MCF 10A (cell line): ENCODE measurements at regions not wholly inside any gene's neighbourhood (a gene's known extent, or its start where the extent isn't known, plus 50 kb on each side); places are given as distances from the start of the nearest gene placed in this dataset.

Experiments
- BruUV-seq: library from RNA; stranded (reverse); fragments of 400-500 nt; replicated peaks from 2 replicates; lab custom pipeline; 2021; lab: Mats Ljungman, UMichigan
- CTCF ChIA-PET: fragments of 300-600 bp; sonication (Branson Sonifier 250); formaldehyde crosslinking; extraction: SDS; loops from one replicate; lab custom pipeline; 2021; ENCODE audit warnings: antibody characterized with exemption, inconsistent platforms; lab: Yijun Ruan, JAX
- POLR2A ChIA-PET: fragments of 300-600, 350-650 bp; sonication (Branson Sonifier 250); formaldehyde crosslinking; extraction: SDS; loops from one replicate; lab custom pipeline; 2020; ENCODE audit warnings: antibody characterized with exemption, inconsistent platforms; lab: Yijun Ruan, JAX
- DNase-seq: peaks from one replicate; pipeline ENCODE4 v3.0.0-alpha.2; 2018; ENCODE audit not compliant: unreplicated experiment
- H3K27ac Mint-ChIP-seq: one replicate; pipeline ENCODE4 v1.8.0; 2022; ENCODE audit warnings: mild to moderate bottlenecking, low read depth, mixed read lengths; ENCODE audit not compliant: unreplicated experiment
- H3K27me3 Mint-ChIP-seq: one replicate; pipeline ENCODE4 v1.8.0; 2022; ENCODE audit warnings: mixed read lengths; ENCODE audit not compliant: insufficient read depth, unreplicated experiment
- H3K36me3 Mint-ChIP-seq: one replicate; pipeline ENCODE4 v1.8.0; 2022; ENCODE audit warnings: mild to moderate bottlenecking, moderate library complexity, mixed read lengths; ENCODE audit not compliant: insufficient read depth, unreplicated experiment
- H3K4me1 Mint-ChIP-seq: one replicate; pipeline ENCODE4 v1.8.0; 2022; ENCODE audit warnings: mixed read lengths; ENCODE audit not compliant: insufficient read depth, unreplicated experiment
- H3K4me3 Mint-ChIP-seq: one replicate; pipeline ENCODE4 v1.8.0; 2022; ENCODE audit warnings: mild to moderate bottlenecking, moderate library complexity, mixed read lengths; ENCODE audit not compliant: unreplicated experiment
- H3K9me3 Mint-ChIP-seq: one replicate; pipeline ENCODE4 v1.8.0; 2022; ENCODE audit warnings: mixed read lengths; ENCODE audit not compliant: unreplicated experiment
- intact Hi-C: fragments of 100-400 bp; cut with micrococcal nuclease; formaldehyde crosslinking; loops from 2 replicates; pipeline ENCODE4 v1.14.1; 2022
- TF ChIP-seq, protein P1 (sequence below): fragments of 200-600 bp; IDR thresholded peaks from one replicate; pipeline ENCODE4 v1.8.0; 2022; ENCODE audit warnings: antibody characterized with exemption, mild to moderate bottlenecking; ENCODE audit not compliant: unreplicated experiment

DNA sequence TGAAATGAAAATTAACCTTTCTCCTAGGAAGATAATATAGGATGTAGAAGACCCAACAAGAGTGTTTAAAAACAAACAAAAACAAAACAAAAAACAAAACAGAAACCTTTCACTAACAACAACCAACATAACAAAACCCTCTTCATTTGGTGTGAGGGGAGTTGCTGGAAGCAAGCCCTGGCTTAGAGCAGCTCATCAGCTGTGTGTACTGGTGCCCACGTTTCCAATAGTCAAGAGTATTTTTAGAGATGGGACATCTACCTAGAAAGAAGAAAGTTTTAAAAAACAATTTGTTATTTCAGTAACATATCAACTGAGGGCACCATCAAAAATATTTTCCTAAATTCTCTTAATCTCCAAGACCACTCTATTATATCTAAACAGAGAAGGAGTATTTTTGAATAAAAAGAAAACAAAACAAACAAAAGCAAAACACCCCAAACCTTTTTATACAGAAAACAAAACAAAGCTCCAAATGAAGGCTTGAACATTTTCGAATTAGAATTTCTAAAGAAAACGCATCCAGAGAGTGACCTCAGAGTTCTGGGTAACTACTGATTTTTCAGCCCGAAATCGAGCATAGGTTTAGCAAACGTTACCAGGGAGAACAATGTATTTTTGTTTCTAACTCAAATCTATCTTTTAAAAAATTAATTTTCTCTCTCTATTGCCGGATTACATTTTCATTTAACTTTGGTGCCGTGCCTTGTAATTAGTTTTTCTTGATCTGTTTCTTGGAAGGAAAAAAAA is 134.6 kb downstream of the INSIG2 start:
- no peak for DNase-seq
- Mint-ChIP-seq H3K4me1 (peaks cover 12% of the 10 kb centered on the region), H3K27me3 (no peaks in the 10 kb centered on the region), H3K4me3 (no peak overlapping the region), H3K27ac (no peak overlapping the region), H3K9me3 (no peaks in the 10 kb centered on the region), H3K36me3 (no peaks in the 10 kb centered on the region)
- TF ChIP-seq, protein P1, sequence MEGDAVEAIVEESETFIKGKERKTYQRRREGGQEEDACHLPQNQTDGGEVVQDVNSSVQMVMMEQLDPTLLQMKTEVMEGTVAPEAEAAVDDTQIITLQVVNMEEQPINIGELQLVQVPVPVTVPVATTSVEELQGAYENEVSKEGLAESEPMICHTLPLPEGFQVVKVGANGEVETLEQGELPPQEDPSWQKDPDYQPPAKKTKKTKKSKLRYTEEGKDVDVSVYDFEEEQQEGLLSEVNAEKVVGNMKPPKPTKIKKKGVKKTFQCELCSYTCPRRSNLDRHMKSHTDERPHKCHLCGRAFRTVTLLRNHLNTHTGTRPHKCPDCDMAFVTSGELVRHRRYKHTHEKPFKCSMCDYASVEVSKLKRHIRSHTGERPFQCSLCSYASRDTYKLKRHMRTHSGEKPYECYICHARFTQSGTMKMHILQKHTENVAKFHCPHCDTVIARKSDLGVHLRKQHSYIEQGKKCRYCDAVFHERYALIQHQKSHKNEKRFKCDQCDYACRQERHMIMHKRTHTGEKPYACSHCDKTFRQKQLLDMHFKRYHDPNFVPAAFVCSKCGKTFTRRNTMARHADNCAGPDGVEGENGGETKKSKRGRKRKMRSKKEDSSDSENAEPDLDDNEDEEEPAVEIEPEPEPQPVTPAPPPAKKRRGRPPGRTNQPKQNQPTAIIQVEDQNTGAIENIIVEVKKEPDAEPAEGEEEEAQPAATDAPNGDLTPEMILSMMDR, result no peak
- BruUV-seq, result no TSS peak
- ChIA-PET POLR2A (interaction anchor here (0.7 to 1.2 kb wide), 3 partner anchors 177 to 392 kb away, joined by 3 to 4 read pairs (median 3); no protein-coding TSS in a partner anchor), CTCF (interaction anchor here (0.5 to 6.2 kb wide), 33 partner anchors 8 to 1656 kb away, joined by 3 to 72 read pairs (median 4); no protein-coding TSS in a partner anchor)
- intact Hi-C loops, result loop anchor here (1.0 to 5.0 kb wide), 5 partner anchors 46 to 642 kb away; no protein-coding TSS in a partner anchor

DNA sequence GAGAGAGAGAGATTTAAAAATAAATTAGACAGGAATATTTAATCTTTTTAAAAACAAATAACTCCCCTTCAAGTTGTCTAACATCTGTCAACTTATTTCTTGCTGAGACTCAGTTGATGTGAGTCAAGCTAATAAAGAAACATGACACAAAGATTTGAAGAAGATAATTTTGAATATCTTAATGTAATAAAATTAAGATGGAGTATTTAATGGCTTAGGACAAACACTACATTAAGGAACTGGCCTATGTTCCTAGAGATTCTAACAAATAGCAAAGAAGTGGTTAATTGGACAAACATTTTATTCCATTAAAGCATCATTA is 134.0 kb downstream of the INSIG2 start:
- no peaks in the 10 kb centered on the region for H3K9me3 Mint-ChIP-seq

DNA sequence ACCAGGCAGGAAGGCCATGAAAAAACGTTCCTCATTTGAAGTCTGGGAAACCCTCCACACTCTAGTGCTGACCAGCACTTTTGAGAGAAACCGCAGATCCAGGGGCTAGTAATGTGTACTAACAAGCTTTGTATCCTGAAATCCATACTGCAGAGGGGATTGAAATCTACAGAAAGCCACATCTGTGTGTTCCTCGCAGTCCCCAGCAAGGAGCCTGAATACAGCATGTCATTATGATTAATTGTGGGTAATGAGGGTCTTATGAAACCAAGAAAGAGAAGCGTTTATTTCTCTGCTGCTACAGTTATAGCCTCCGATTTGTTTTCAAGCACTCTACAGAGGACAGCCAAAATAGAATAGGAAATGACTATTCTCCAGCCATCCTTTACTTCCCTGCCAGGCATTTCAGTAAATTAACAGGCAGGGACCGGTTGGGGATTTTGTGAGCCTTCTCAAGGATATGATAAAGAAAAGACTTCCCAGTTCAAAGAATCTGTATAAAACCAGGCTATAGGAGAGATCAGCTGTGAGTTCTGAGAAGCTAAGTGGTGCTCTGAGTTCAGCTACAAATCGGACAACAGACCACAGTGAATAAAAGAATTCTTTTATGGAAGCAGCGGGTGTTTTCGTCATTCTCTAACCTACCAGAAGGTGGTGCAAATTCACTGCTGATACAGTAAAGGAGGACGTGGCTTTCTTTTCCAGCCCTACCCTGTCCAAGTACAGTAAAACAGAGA is 133.4 kb downstream of the INSIG2 start:
- H3K4me1 Mint-ChIP-seq, result peaks cover 11% of the 10 kb centered on the region
- DNase-seq, result peak; percentile 72
- peaks cover 5% of the 10 kb centered on the region for H3K27me3 Mint-ChIP-seq
- POLR2A ChIA-PET, result interaction anchor here (1.0 to 1.2 kb wide), 2 partner anchors 10 to 393 kb away, joined by 3 to 4 read pairs; no protein-coding TSS in a partner anchor
- CTCF ChIA-PET, result interaction anchor here (0.7 to 6.2 kb wide), 46 partner anchors 8 to 660 kb away, joined by 3 to 72 read pairs (median 4); partner anchors contain the start of gene EN1
- no peaks in the 10 kb centered on the region for H3K9me3 Mint-ChIP-seq
- H3K36me3 Mint-ChIP-seq, result no peaks in the 10 kb centered on the region
- H3K27ac Mint-ChIP-seq, result no peak overlapping the region
- no TSS peak for BruUV-seq
- no peak overlapping the region for H3K4me3 Mint-ChIP-seq
- intact Hi-C loops, result loop anchor here (1.0 to 5.0 kb wide), 5 partner anchors 47 to 644 kb away; no protein-coding TSS in a partner anchor
- TF ChIP-seq, protein P1, result peak; percentile 73

More for the DNA sequence above, 134.0 kb downstream of the INSIG2 start:
- TF ChIP-seq, protein P1, result no peak
- Mint-ChIP-seq H3K4me1 (peaks cover 12% of the 10 kb centered on the region), H3K27me3 (peaks cover under 1% of the 10 kb centered on the region), H3K36me3 (no peaks in the 10 kb centered on the region), H3K27ac (no peak overlapping the region), H3K4me3 (no peak overlapping the region)
- no peak for DNase-seq
- intact Hi-C loops, result loop anchor here (1.0 to 5.0 kb wide), 5 partner anchors 47 to 643 kb away; no protein-coding TSS in a partner anchor
- BruUV-seq, result no TSS peak
- CTCF ChIA-PET, result interaction anchor here (0.5 to 6.2 kb wide), 33 partner anchors 9 to 1655 kb away, joined by 3 to 72 read pairs (median 5); partner anchors contain the start of gene EN1
- POLR2A ChIA-PET, result interaction anchor here (1.2 kb wide), 1 partner anchor 393 kb away, joined by 4 read pairs; no protein-coding TSS in a partner anchor
